HepG2 (cell line): ENCODE measurements at regions not wholly inside any gene's neighbourhood (a gene's known extent, or its start where the extent isn't known, plus 50 kb on each side); places are given as distances from the start of the nearest gene placed in this dataset.

Experiments
- ATAC-seq: fragments of 200-7000 bp; cut with Tn5 transposase; 3 replicates; pipeline ENCODE4 v1.9.1; 2020; ENCODE audit warnings: mild to moderate bottlenecking, moderate library complexity
- BruUV-seq: library from RNA; stranded (reverse); fragments of 400-500 nt; replicated peaks from 2 replicates; lab custom pipeline; 2021; lab: Mats Ljungman, UMichigan
- CTCF ChIA-PET: fragments of 300-600 bp; formaldehyde crosslinking; extraction: SDS; loops from one replicate; lab custom pipeline; 2021; ENCODE audit warnings: low total read pairs, inconsistent platforms, low intra/inter-chr PET ratio; lab: Yijun Ruan, JAX
- POLR2A ChIA-PET: fragments of 350-600 bp; sonication (Branson Sonifier 250); formaldehyde crosslinking; loops from one replicate; lab custom pipeline; 2020; ENCODE audit warnings: antibody characterized with exemption, inconsistent platforms; lab: Yijun Ruan, JAX
- DNase-seq: peaks from one replicate; pipeline ENCODE4 v3.0.0-alpha.2; 2015; ENCODE audit warnings: low spot score
- FAIRE-seq: peaks from 3 replicates; lab custom pipeline; 2011; peaks lifted over from hg19 to GRCh38; lab: Jason Lieb, UNC
- H2AFZ ChIP-seq: one replicate; pipeline ENCODE4 v1.6.1; 2011; ENCODE audit warnings: low read length, inconsistent platforms
- H3K27ac ChIP-seq: fragments of 300-600 bp; 3 replicates; pipeline ENCODE4 v1.8.0; 2011; ENCODE audit warnings: mixed run types, mild to moderate bottlenecking, mixed read lengths, low read length, inconsistent platforms; ENCODE audit not compliant: insufficient read depth; ENCODE audit errors: extremely low read length
- H3K27me3 ChIP-seq, 2 experiments: fragments of 200-600 bp in 1 of 2; 2 replicates in 1 of 2; 3 replicates in 1 of 2; pipeline versions ENCODE4 v1.6.0 to v1.8.0; 2011; ENCODE audit warnings: low read length in 2 of 2, mild to moderate bottlenecking in 2 of 2, moderate library complexity in 2 of 2, inconsistent platforms in 1 of 2; ENCODE audit not compliant: insufficient read depth in 2 of 2, control insufficient read depth in 1 of 2
- H3K36me3 ChIP-seq, 2 experiments: fragments of 200-600 bp in 1 of 2; replicated peaks in 1 of 2; 2 replicates in 1 of 2; 3 replicates in 1 of 2; pipeline versions ENCODE4 v1.5.1 to v1.8.0; 2011; ENCODE audit warnings: low read length in 2 of 2, inconsistent platforms in 1 of 2; ENCODE audit not compliant: insufficient read depth in 2 of 2, control insufficient read depth in 1 of 2
- H3K4me1 ChIP-seq: 2 replicates; pipeline ENCODE4 v1.5.1; 2012; ENCODE audit warnings: low read length, inconsistent platforms; ENCODE audit not compliant: insufficient read depth
- H3K4me2 ChIP-seq: 2 replicates; pipeline ENCODE4 v1.6.0; 2011; ENCODE audit warnings: low read depth, low read length, inconsistent platforms
- H3K4me3 ChIP-seq, 3 experiments: fragments of 200-600 bp in 1 of 3; sonication (generic), shearing (Covaris generic) in 1 of 3; replicated peaks in 1 of 3; 2 replicates each; pipeline ENCODE4 v1.5.1; 2011 to 2016; ENCODE audit warnings: low read length in 3 of 3, inconsistent platforms in 2 of 3, low read depth in 2 of 3, mild to moderate bottlenecking in 2 of 3, control low read depth in 1 of 3, mixed read lengths in 1 of 3; ENCODE audit not compliant: insufficient read depth in 1 of 3
- H3K79me2 ChIP-seq: one replicate; pipeline ENCODE4 v1.6.1; 2011; ENCODE audit warnings: low read length, inconsistent platforms; ENCODE audit not compliant: insufficient read depth
- H3K9ac ChIP-seq: 2 replicates; pipeline ENCODE4 v1.6.0; 2011; ENCODE audit warnings: mild to moderate bottlenecking, low read depth, low read length, inconsistent platforms; ENCODE audit not compliant: insufficient read depth
- H3K9me3 ChIP-seq: 2 replicates; pipeline ENCODE4 v1.5.1; 2012; ENCODE audit warnings: mild to moderate bottlenecking, low read length
- H4K20me1 ChIP-seq: 2 replicates; pipeline ENCODE4 v1.6.0; 2011; ENCODE audit warnings: inconsistent platforms, mild to moderate bottlenecking, low read length, moderate library complexity; ENCODE audit not compliant: insufficient read depth
- E2F2 ChIP-seq: sonication (generic); formaldehyde crosslinking; IDR thresholded peaks from 2 replicates; pipeline ENCODE4 v1.4.0; 2020; ENCODE audit warnings: missing genetic modification reagents, borderline replicate concordance
- EEA1 ChIP-seq: sonication (generic); formaldehyde crosslinking; IDR thresholded peaks from 2 replicates; pipeline ENCODE4 v1.5.1; 2020; ENCODE audit warnings: mild to moderate bottlenecking, missing genetic modification reagents, borderline replicate concordance
- JDP2 ChIP-seq: sonication (generic); formaldehyde crosslinking; IDR thresholded peaks from 2 replicates; pipeline ENCODE4 v1.8.1; 2022; ENCODE audit warnings: missing genetic modification reagents, borderline replicate concordance
- NFYB ChIP-seq: sonication (generic); formaldehyde crosslinking; IDR thresholded peaks from 2 replicates; pipeline ENCODE4 v1.4.0; 2020; ENCODE audit warnings: missing genetic modification reagents
- SIN3A ChIP-seq: IDR thresholded peaks from 2 replicates; pipeline ENCODE4 v1.6.1; 2011; ENCODE audit warnings: low read depth, mild to moderate bottlenecking, control low read depth, low read length, borderline replicate concordance
- ZBTB7B ChIP-seq: sonication (generic); formaldehyde crosslinking; IDR thresholded peaks from 2 replicates; pipeline ENCODE4 v1.4.0; 2020; ENCODE audit warnings: missing genetic modification reagents
- ZC3H13 ChIP-seq: sonication (generic); formaldehyde crosslinking; IDR thresholded peaks from 2 replicates; pipeline ENCODE4 v1.8.1; 2023; ENCODE audit warnings: mild to moderate bottlenecking, missing genetic modification reagents, moderate library complexity
- ZFAT ChIP-seq: sonication (generic); formaldehyde crosslinking; conservative IDR thresholded peaks from 2 replicates; pipeline ENCODE4 v1.8.1; 2023; ENCODE audit warnings: missing genetic modification reagents, inconsistent platforms
- ZNF547 ChIP-seq: sonication (generic); formaldehyde crosslinking; IDR thresholded peaks from 2 replicates; pipeline ENCODE4 v1.5.1; 2020; ENCODE audit warnings: mild to moderate bottlenecking, missing genetic modification reagents
- ZNF558 ChIP-seq: sonication (generic); formaldehyde crosslinking; IDR thresholded peaks from 2 replicates; pipeline ENCODE4 v1.9.0; 2022; ENCODE audit warnings: mild to moderate bottlenecking, missing genetic modification reagents, borderline replicate concordance
- WGBS: methylation state at CpG from one replicate; pipeline ENCODE4 v1.1.6; 2017; ENCODE audit warnings: low lambda C conversion rate; 5-methylcytosine and 5-hydroxymethylcytosine counted together
- in situ Hi-C: cut with HindIII; loops from 2 replicates; pipeline ENCODE4 v1.10.0; 2017; ENCODE audit warnings: low pct_unique_long_range_greater_than_20kb; ENCODE audit not compliant: extremely low pct_ligation_motif_present
- intact Hi-C: fragments of 100-400 bp; cut with micrococcal nuclease; formaldehyde crosslinking; loops from one replicate; pipeline ENCODE4 v1.10.0; 2022; ENCODE audit not compliant: unreplicated experiment

GRCh38 chr15:61749169-61749568 is 311.1 kb downstream of the VPS13C start (continued):
- no peak for TF ChIP-seq NFYB (CRISPR knock-in tag)
- no peak for TF ChIP-seq EEA1
- TF ChIP-seq, all 625 proteins: peak for 0

GRCh38 chr15:61748529-61748928 is 311.7 kb downstream of the VPS13C start:
- WGBS, result 51% methylated on average over 2 of the region's 2 CpGs
- POLR2A ChIA-PET, result no interaction called here
- Histone ChIP-seq H4K20me1 (no peaks in the 10 kb centered on the region), H2AFZ (no peak overlapping the region), H3K27ac (no peak overlapping the region), H3K4me2 (no peak overlapping the region), H3K79me2 (no peaks in the 10 kb centered on the region), H3K9ac (no peak overlapping the region), H3K27me3 (peaks cover 0 to 6% of the 10 kb centered on the region in 2 experiments; a peak in 3 of 5 replicates), H3K4me1 (no peaks in the 10 kb centered on the region), H3K9me3 (no peaks in the 10 kb centered on the region), H3K36me3 (no peaks in the 10 kb centered on the region), H3K4me3 (no peak overlapping the region)
- ATAC-seq (no peak), DNase-seq (no peak), FAIRE-seq (no peak)
- in situ Hi-C loops, result no loop called here
- intact Hi-C loops, result no loop called here
- TF ChIP-seq SIN3A, result no peak
- TF ChIP-seq ZBTB7B (CRISPR knock-in tag), result no peak
- no peak for TF ChIP-seq JDP2
- TF ChIP-seq ZNF558 (CRISPR knock-in tag), result no peak
- TF ChIP-seq ZFAT (CRISPR knock-in tag), result no peak
- TF ChIP-seq ZC3H13 (CRISPR knock-in tag), result no peak
- TF ChIP-seq E2F2 (CRISPR knock-in tag), result no peak
- TF ChIP-seq ZNF547 (CRISPR knock-in tag), result no peak
- CTCF ChIA-PET, result no interaction called here
- BruUV-seq, result no TSS peak
